Suprapubic skin (tissue), 4 donors: ENCODE measurements at regions not wholly inside any gene's neighbourhood (a gene's known extent, or its start where the extent isn't known, plus 50 kb on each side); places are given as distances from the start of the nearest gene placed in this dataset.

Experiments
- POLR2A ChIP-seq, 2 donors: fragments of 450-650 bp; IDR thresholded peaks; one replicate each; pipeline ENCODE4 v1.6.1; 2017; ENCODE audit warnings: antibody characterized with exemption in 2 of 2, mild to moderate bottlenecking in 2 of 2, moderate library complexity in 2 of 2
- POLR2AphosphoS5 ChIP-seq, 3 donors: sonication (generic); formaldehyde crosslinking; IDR thresholded peaks; one replicate each; pipeline ENCODE4 v1.6.1; 2017; ENCODE audit warnings: antibody characterized with exemption in 3 of 3
- TF ChIP-seq, protein P1 (sequence below), 2 donors: fragments of 200-600 bp in 1 of 2; fragments of 450-650 bp in 1 of 2; sonication (generic) in 1 of 2; IDR thresholded peaks; one replicate each; pipeline ENCODE4 v1.5.1; 2016 to 2019; ENCODE audit warnings: antibody characterized with exemption in 2 of 2, mild to moderate bottlenecking in 1 of 2, moderate library complexity in 1 of 2

GRCh38 chr13:73306688-73307087 is 247.9 kb downstream of the KLF5 start:
- TF ChIP-seq, protein P1, sequence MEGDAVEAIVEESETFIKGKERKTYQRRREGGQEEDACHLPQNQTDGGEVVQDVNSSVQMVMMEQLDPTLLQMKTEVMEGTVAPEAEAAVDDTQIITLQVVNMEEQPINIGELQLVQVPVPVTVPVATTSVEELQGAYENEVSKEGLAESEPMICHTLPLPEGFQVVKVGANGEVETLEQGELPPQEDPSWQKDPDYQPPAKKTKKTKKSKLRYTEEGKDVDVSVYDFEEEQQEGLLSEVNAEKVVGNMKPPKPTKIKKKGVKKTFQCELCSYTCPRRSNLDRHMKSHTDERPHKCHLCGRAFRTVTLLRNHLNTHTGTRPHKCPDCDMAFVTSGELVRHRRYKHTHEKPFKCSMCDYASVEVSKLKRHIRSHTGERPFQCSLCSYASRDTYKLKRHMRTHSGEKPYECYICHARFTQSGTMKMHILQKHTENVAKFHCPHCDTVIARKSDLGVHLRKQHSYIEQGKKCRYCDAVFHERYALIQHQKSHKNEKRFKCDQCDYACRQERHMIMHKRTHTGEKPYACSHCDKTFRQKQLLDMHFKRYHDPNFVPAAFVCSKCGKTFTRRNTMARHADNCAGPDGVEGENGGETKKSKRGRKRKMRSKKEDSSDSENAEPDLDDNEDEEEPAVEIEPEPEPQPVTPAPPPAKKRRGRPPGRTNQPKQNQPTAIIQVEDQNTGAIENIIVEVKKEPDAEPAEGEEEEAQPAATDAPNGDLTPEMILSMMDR (IDR thresholded peaks at IDR 0.05): no peak
- TF ChIP-seq POLR2AphosphoS5 (IDR thresholded peaks at IDR 0.05) (no peak), POLR2A (IDR thresholded peaks at IDR 0.05) (no peak)
